HepG2 (cell line): ENCODE measurements at regions not wholly inside any gene's neighbourhood (a gene's known extent, or its start where the extent isn't known, plus 50 kb on each side); places are given as distances from the start of the nearest gene placed in this dataset.

Experiments
- ATAC-seq: fragments of 200-7000 bp; cut with Tn5 transposase; 3 replicates; pipeline ENCODE4 v1.9.1; 2020; ENCODE audit warnings: mild to moderate bottlenecking, moderate library complexity
- BruUV-seq: library from RNA; stranded (reverse); fragments of 400-500 nt; replicated peaks from 2 replicates; lab custom pipeline; 2021; lab: Mats Ljungman, UMichigan
- CTCF ChIA-PET: fragments of 300-600 bp; formaldehyde crosslinking; extraction: SDS; loops from one replicate; lab custom pipeline; 2021; ENCODE audit warnings: low total read pairs, inconsistent platforms, low intra/inter-chr PET ratio; lab: Yijun Ruan, JAX
- POLR2A ChIA-PET: fragments of 350-600 bp; sonication (Branson Sonifier 250); formaldehyde crosslinking; loops from one replicate; lab custom pipeline; 2020; ENCODE audit warnings: antibody characterized with exemption, inconsistent platforms; lab: Yijun Ruan, JAX
- DNase-seq: peaks from one replicate; pipeline ENCODE4 v3.0.0-alpha.2; 2015; ENCODE audit warnings: low spot score
- FAIRE-seq: peaks from 3 replicates; lab custom pipeline; 2011; peaks lifted over from hg19 to GRCh38; lab: Jason Lieb, UNC
- H2AFZ ChIP-seq: one replicate; pipeline ENCODE4 v1.6.1; 2011; ENCODE audit warnings: low read length, inconsistent platforms
- H3K27ac ChIP-seq: fragments of 300-600 bp; 3 replicates; pipeline ENCODE4 v1.8.0; 2011; ENCODE audit warnings: mixed run types, mild to moderate bottlenecking, mixed read lengths, low read length, inconsistent platforms; ENCODE audit not compliant: insufficient read depth; ENCODE audit errors: extremely low read length
- H3K27me3 ChIP-seq, 2 experiments: fragments of 200-600 bp in 1 of 2; 2 replicates in 1 of 2; 3 replicates in 1 of 2; pipeline versions ENCODE4 v1.6.0 to v1.8.0; 2011; ENCODE audit warnings: low read length in 2 of 2, mild to moderate bottlenecking in 2 of 2, moderate library complexity in 2 of 2, inconsistent platforms in 1 of 2; ENCODE audit not compliant: insufficient read depth in 2 of 2, control insufficient read depth in 1 of 2
- H3K36me3 ChIP-seq, 2 experiments: fragments of 200-600 bp in 1 of 2; replicated peaks in 1 of 2; 2 replicates in 1 of 2; 3 replicates in 1 of 2; pipeline versions ENCODE4 v1.5.1 to v1.8.0; 2011; ENCODE audit warnings: low read length in 2 of 2, inconsistent platforms in 1 of 2; ENCODE audit not compliant: insufficient read depth in 2 of 2, control insufficient read depth in 1 of 2
- H3K4me1 ChIP-seq: 2 replicates; pipeline ENCODE4 v1.5.1; 2012; ENCODE audit warnings: low read length, inconsistent platforms; ENCODE audit not compliant: insufficient read depth
- H3K4me2 ChIP-seq: 2 replicates; pipeline ENCODE4 v1.6.0; 2011; ENCODE audit warnings: low read depth, low read length, inconsistent platforms
- H3K4me3 ChIP-seq, 3 experiments: fragments of 200-600 bp in 1 of 3; sonication (generic), shearing (Covaris generic) in 1 of 3; replicated peaks in 1 of 3; 2 replicates each; pipeline ENCODE4 v1.5.1; 2011 to 2016; ENCODE audit warnings: low read length in 3 of 3, inconsistent platforms in 2 of 3, low read depth in 2 of 3, mild to moderate bottlenecking in 2 of 3, control low read depth in 1 of 3, mixed read lengths in 1 of 3; ENCODE audit not compliant: insufficient read depth in 1 of 3
- H3K79me2 ChIP-seq: one replicate; pipeline ENCODE4 v1.6.1; 2011; ENCODE audit warnings: low read length, inconsistent platforms; ENCODE audit not compliant: insufficient read depth
- H3K9ac ChIP-seq: 2 replicates; pipeline ENCODE4 v1.6.0; 2011; ENCODE audit warnings: mild to moderate bottlenecking, low read depth, low read length, inconsistent platforms; ENCODE audit not compliant: insufficient read depth
- H3K9me3 ChIP-seq: 2 replicates; pipeline ENCODE4 v1.5.1; 2012; ENCODE audit warnings: mild to moderate bottlenecking, low read length
- H4K20me1 ChIP-seq: 2 replicates; pipeline ENCODE4 v1.6.0; 2011; ENCODE audit warnings: inconsistent platforms, mild to moderate bottlenecking, low read length, moderate library complexity; ENCODE audit not compliant: insufficient read depth
- DNMT3B ChIP-seq: conservative IDR thresholded peaks from 2 replicates; pipeline ENCODE4 v1.6.1; 2016; ENCODE audit warnings: missing biosample characterization, control low read depth
- HES4 ChIP-seq: sonication (generic); formaldehyde crosslinking; IDR thresholded peaks from 2 replicates; pipeline ENCODE4 v1.9.0; 2021; ENCODE audit warnings: mild to moderate bottlenecking, missing genetic modification reagents, borderline replicate concordance
- NFE2L2 ChIP-seq: fragments of 150-350 bp; IDR thresholded peaks from 2 replicates; pipeline ENCODE4 v1.6.1; 2014; ENCODE audit warnings: low read length
- ONECUT2 ChIP-seq: sonication (generic); formaldehyde crosslinking; IDR thresholded peaks from 2 replicates; pipeline ENCODE4 v1.4.0; 2020; ENCODE audit warnings: missing genetic modification reagents
- PCBP1 ChIP-seq: fragments of 200-400 bp; formaldehyde crosslinking; IDR thresholded peaks from 2 replicates; pipeline ENCODE4 v1.6.1; 2017; ENCODE audit warnings: mild to moderate bottlenecking, low read depth, low read length, borderline replicate concordance
- SP140L ChIP-seq: sonication (generic); formaldehyde crosslinking; IDR thresholded peaks from 2 replicates; pipeline ENCODE4 v1.4.0; 2020; ENCODE audit warnings: missing genetic modification reagents, borderline replicate concordance
- ZNF17 ChIP-seq: sonication (generic); formaldehyde crosslinking; IDR thresholded peaks from 2 replicates; pipeline ENCODE4 v1.5.0; 2020; ENCODE audit warnings: mild to moderate bottlenecking, missing genetic modification reagents
- ZNF382 ChIP-seq: sonication (generic); formaldehyde crosslinking; IDR thresholded peaks from 2 replicates; pipeline ENCODE4 v1.5.0; 2020; ENCODE audit warnings: missing genetic modification reagents, mild to moderate bottlenecking, borderline replicate concordance
- ZNF629 ChIP-seq: sonication (generic); formaldehyde crosslinking; conservative IDR thresholded peaks from 2 replicates; pipeline ENCODE4 v1.5.0; 2020; ENCODE audit warnings: missing genetic modification reagents
- ZNF75D ChIP-seq: sonication (generic); formaldehyde crosslinking; IDR thresholded peaks from 2 replicates; pipeline ENCODE4 v1.8.1; 2023; ENCODE audit warnings: missing genetic modification reagents, mild to moderate bottlenecking, borderline replicate concordance
- ZNF761 ChIP-seq: sonication (generic); formaldehyde crosslinking; conservative IDR thresholded peaks from 2 replicates; pipeline ENCODE4 v1.4.0; 2020; ENCODE audit warnings: mild to moderate bottlenecking, missing genetic modification reagents
- ZZZ3 ChIP-seq: sonication (generic); formaldehyde crosslinking; IDR thresholded peaks from 2 replicates; pipeline ENCODE4 v1.4.0; 2020; ENCODE audit warnings: missing genetic modification reagents, mild to moderate bottlenecking, borderline replicate concordance
- WGBS: methylation state at CpG from one replicate; pipeline ENCODE4 v1.1.6; 2017; ENCODE audit warnings: low lambda C conversion rate; 5-methylcytosine and 5-hydroxymethylcytosine counted together
- in situ Hi-C: cut with HindIII; loops from 2 replicates; pipeline ENCODE4 v1.10.0; 2017; ENCODE audit warnings: low pct_unique_long_range_greater_than_20kb; ENCODE audit not compliant: extremely low pct_ligation_motif_present
- intact Hi-C: fragments of 100-400 bp; cut with micrococcal nuclease; formaldehyde crosslinking; loops from one replicate; pipeline ENCODE4 v1.10.0; 2022; ENCODE audit not compliant: unreplicated experiment
- TF ChIP-seq, protein P1 (sequence below): sonication (generic); formaldehyde crosslinking; IDR thresholded peaks from 2 replicates; pipeline ENCODE4; 2020; ENCODE audit warnings: missing genetic modification reagents, mild to moderate bottlenecking, borderline replicate concordance

DNA sequence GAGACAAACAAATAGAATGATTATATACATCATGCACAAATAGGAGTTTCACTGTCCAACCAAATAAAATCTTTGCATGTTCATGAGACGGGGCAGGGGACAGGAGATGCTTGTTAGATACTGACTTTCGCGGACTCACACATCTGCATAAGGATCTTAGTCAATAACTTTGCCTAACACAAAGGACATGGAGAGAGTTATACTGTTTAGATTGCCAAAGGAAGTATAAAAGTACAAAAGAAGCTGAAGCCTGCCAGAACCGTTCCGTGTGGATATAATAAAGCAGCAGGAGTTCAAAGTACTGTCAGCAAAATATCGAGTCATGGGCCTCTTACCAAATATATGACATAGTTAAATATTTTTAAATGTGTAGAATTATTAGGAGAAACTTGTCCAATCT lies 1148.4 kb downstream of the EFNA5 start:
- Histone ChIP-seq H3K79me2 (no peaks in the 10 kb centered on the region), H3K36me3 (no peaks in the 10 kb centered on the region), H2AFZ (no peak overlapping the region), H3K4me1 (no peaks in the 10 kb centered on the region), H3K4me3 (no peak overlapping the region), H4K20me1 (no peaks in the 10 kb centered on the region), H3K9ac (no peak overlapping the region), H3K27me3 (no peaks in the 10 kb centered on the region), H3K27ac (no peak overlapping the region), H3K9me3 (no peaks in the 10 kb centered on the region), H3K4me2 (no peak overlapping the region)
- ChIA-PET CTCF (no interaction called here), POLR2A (no interaction called here)
- under 1% methylated on average over 6 of the region's 6 CpGs for WGBS
- no TSS peak for BruUV-seq
- FAIRE-seq (no peak), ATAC-seq (no peak), DNase-seq (no peak)
- intact Hi-C loops, result no loop called here
- in situ Hi-C loops, result no loop called here
- TF ChIP-seq ZNF382 (CRISPR knock-in tag) (no peak), ZNF75D (no peak), ZZZ3 (CRISPR knock-in tag) (no peak)

DNA sequence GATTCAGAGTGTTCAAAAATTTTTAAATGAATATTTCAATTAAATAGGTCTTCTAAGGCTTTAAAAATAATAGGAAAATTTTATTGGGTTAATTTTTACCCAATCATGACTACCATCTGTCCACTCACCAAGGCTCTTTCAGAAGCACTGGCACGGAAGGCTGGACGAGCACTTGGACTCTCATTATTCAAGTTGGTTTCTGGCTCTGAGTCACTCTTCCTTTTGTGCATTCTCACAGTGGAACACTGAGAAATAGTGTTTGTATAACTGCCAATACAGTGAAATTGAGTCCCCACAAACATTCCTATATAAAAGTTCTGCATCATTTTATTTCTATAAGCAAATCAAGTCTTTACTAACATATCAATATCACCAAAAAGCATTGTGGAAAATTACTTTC lies 1149.0 kb downstream of the EFNA5 start:
- CTCF ChIA-PET, result no interaction called here

More for the DNA sequence above, 1149.0 kb downstream of the EFNA5 start:
- no peaks in the 10 kb centered on the region for H3K27me3 ChIP-seq
- no TSS peak for BruUV-seq
- no peaks in the 10 kb centered on the region for H3K9me3 ChIP-seq
- intact Hi-C loops (no loop called here), in situ Hi-C loops (no loop called here)
- ATAC-seq (no peak), DNase-seq (no peak), FAIRE-seq (no peak)
- H3K9ac ChIP-seq, result no peak overlapping the region
- TF ChIP-seq PCBP1 (no peak), ONECUT2 (CRISPR knock-in tag) (no peak), ZNF17 (CRISPR knock-in tag) (no peak), ZNF761 (CRISPR knock-in tag) (no peak), HES4 (CRISPR knock-in tag) (no peak), NFE2L2 (no peak), ZNF629 (CRISPR knock-in tag) (no peak), DNMT3B (CRISPR knock-in tag) (no peak), SP140L (CRISPR knock-in tag) (no peak)
- TF ChIP-seq, protein P1, sequence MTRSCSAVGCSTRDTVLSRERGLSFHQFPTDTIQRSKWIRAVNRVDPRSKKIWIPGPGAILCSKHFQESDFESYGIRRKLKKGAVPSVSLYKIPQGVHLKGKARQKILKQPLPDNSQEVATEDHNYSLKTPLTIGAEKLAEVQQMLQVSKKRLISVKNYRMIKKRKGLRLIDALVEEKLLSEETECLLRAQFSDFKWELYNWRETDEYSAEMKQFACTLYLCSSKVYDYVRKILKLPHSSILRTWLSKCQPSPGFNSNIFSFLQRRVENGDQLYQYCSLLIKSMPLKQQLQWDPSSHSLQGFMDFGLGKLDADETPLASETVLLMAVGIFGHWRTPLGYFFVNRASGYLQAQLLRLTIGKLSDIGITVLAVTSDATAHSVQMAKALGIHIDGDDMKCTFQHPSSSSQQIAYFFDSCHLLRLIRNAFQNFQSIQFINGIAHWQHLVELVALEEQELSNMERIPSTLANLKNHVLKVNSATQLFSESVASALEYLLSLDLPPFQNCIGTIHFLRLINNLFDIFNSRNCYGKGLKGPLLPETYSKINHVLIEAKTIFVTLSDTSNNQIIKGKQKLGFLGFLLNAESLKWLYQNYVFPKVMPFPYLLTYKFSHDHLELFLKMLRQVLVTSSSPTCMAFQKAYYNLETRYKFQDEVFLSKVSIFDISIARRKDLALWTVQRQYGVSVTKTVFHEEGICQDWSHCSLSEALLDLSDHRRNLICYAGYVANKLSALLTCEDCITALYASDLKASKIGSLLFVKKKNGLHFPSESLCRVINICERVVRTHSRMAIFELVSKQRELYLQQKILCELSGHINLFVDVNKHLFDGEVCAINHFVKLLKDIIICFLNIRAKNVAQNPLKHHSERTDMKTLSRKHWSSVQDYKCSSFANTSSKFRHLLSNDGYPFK (CRISPR knock-in tag), result no peak
- H3K4me2 ChIP-seq, result no peak overlapping the region
- POLR2A ChIA-PET, result no interaction called here
- no peaks in the 10 kb centered on the region for H3K4me1 ChIP-seq
- H3K27ac ChIP-seq, result no peak overlapping the region
- 0% methylated on average over 2 of the region's 2 CpGs for WGBS
- no peak overlapping the region for H3K4me3 ChIP-seq
- H3K79me2 ChIP-seq, result no peaks in the 10 kb centered on the region
- H2AFZ ChIP-seq, result no peak overlapping the region
- H4K20me1 ChIP-seq, result no peaks in the 10 kb centered on the region
- no peaks in the 10 kb centered on the region for H3K36me3 ChIP-seq
